HEK293 (cell line): ENCODE measurements at regions not wholly inside any gene's neighbourhood (a gene's known extent, or its start where the extent isn't known, plus 50 kb on each side); places are given as distances from the start of the nearest gene placed in this dataset.
"Not testable (repeated sequence)": the region's sequence is repeated elsewhere in the genome, so short reads cannot be mapped to it uniquely, and the experiment has no call there.

ENCODE experiments used
- CTCF ChIA-PET: fragments of 350-600 bp; formaldehyde crosslinking; extraction: SDS; loops from one replicate; lab custom pipeline; 2021; ENCODE audit warnings: antibody characterized with exemption; lab: Yijun Ruan, JAX
- POLR2A ChIA-PET: fragments of 300-600 bp; formaldehyde crosslinking; extraction: SDS; loops from one replicate; lab custom pipeline; 2020; ENCODE audit warnings: antibody characterized with exemption, inconsistent platforms; lab: Yijun Ruan, JAX
- H3K27ac ChIP-seq: fragments of 200-500 bp; sonication (Bioruptor generic); 2 replicates; pipeline ENCODE4 v1.5.1; 2014; ENCODE audit warnings: low read depth, low read length, control low read depth, inconsistent platforms; ENCODE audit errors: extremely low read depth
- H3K36me3 ChIP-seq, 2 experiments: fragments of 200-500 bp in 1 of 2; sonication (Bioruptor generic) in 1 of 2; 1 replicate in 1 of 2; 2 replicates in 1 of 2; pipeline ENCODE4 v1.5.1; 2014 to 2017; ENCODE audit warnings: inconsistent platforms in 2 of 2, low read length in 2 of 2; ENCODE audit not compliant: control insufficient read depth in 2 of 2, insufficient read depth in 1 of 2
- H3K4me1 ChIP-seq: fragments of 200-500 bp; sonication (Bioruptor generic); 2 replicates; pipeline ENCODE4 v1.5.1; 2014; ENCODE audit warnings: mild to moderate bottlenecking, low read length, inconsistent platforms; ENCODE audit not compliant: control insufficient read depth, insufficient read depth
- H3K4me3 ChIP-seq: 2 replicates; pipeline ENCODE4 v1.5.1; 2011; ENCODE audit warnings: low read depth, mild to moderate bottlenecking, control low read depth, low read length, moderate library complexity
- H3K9me3 ChIP-seq: fragments of 200-500 bp; sonication (Bioruptor generic); 2 replicates; pipeline ENCODE4 v1.5.1; 2014; ENCODE audit warnings: low read depth, low read length, inconsistent platforms; ENCODE audit not compliant: control insufficient read depth, insufficient read depth
- ELK4 ChIP-seq: IDR thresholded peaks from 2 replicates; pipeline ENCODE4 v1.6.1; 2011; ENCODE audit warnings: mild to moderate bottlenecking, low read depth, low read length, borderline replicate concordance
- GLIS2 ChIP-seq: fragments of 450-650 bp; formaldehyde crosslinking; IDR thresholded peaks from 2 replicates; pipeline ENCODE4 v1.5.1; 2016; ENCODE audit warnings: missing biosample characterization, missing genetic modification characterization
- HOXD13 ChIP-seq: sonication (generic); formaldehyde crosslinking; IDR thresholded peaks from 2 replicates; pipeline ENCODE4 v1.8.0; 2022; ENCODE audit warnings: missing genetic modification reagents, borderline replicate concordance
- OSR2 ChIP-seq: fragments of 450-650 bp; formaldehyde crosslinking; IDR thresholded peaks from 2 replicates; pipeline ENCODE4 v1.5.1; 2016; ENCODE audit warnings: missing biosample characterization, missing genetic modification characterization
- RBAK ChIP-seq: fragments of 450-650 bp; formaldehyde crosslinking; IDR thresholded peaks from 2 replicates; pipeline ENCODE4 v1.5.1; 2016; ENCODE audit warnings: missing biosample characterization, missing genetic modification characterization
- TRIM28 ChIP-seq: IDR thresholded peaks from 2 replicates; pipeline ENCODE4 v1.6.1; 2011; ENCODE audit warnings: low read length, control low read depth, borderline replicate concordance
- YY1 ChIP-seq: fragments of 450-650 bp; formaldehyde crosslinking; IDR thresholded peaks from 2 replicates; pipeline ENCODE4 v1.5.1; 2018; ENCODE audit warnings: missing biosample characterization, missing genetic modification characterization
- ZBTB44 ChIP-seq: fragments of 450-650 bp; IDR thresholded peaks from 2 replicates; pipeline ENCODE4 v1.5.1; 2018; ENCODE audit warnings: missing biosample characterization, mild to moderate bottlenecking, missing genetic modification characterization
- ZBTB48 ChIP-seq: fragments of 450-650 bp; formaldehyde crosslinking; IDR thresholded peaks from 2 replicates; pipeline ENCODE4 v1.5.1; 2016; ENCODE audit warnings: missing biosample characterization, missing genetic modification characterization
- ZBTB8A ChIP-seq: fragments of 450-650 bp; formaldehyde crosslinking; IDR thresholded peaks from 2 replicates; pipeline ENCODE4 v1.5.1; 2016; ENCODE audit warnings: missing biosample characterization, missing genetic modification characterization
- ZNF133 ChIP-seq: fragments of 450-650 bp; formaldehyde crosslinking; IDR thresholded peaks from 2 replicates; pipeline ENCODE4 v1.5.1; 2016; ENCODE audit warnings: missing biosample characterization, missing genetic modification characterization
- ZNF184 ChIP-seq: fragments of 450-650 bp; IDR thresholded peaks from 2 replicates; pipeline ENCODE4 v1.5.1; 2018; ENCODE audit warnings: missing biosample characterization, mild to moderate bottlenecking, missing genetic modification characterization
- ZNF202 ChIP-seq: fragments of 450-650 bp; formaldehyde crosslinking; IDR thresholded peaks from 2 replicates; pipeline ENCODE4 v1.5.1; 2016; ENCODE audit warnings: missing biosample characterization, missing genetic modification characterization, borderline replicate concordance
- ZNF223 ChIP-seq: fragments of 450-650 bp; formaldehyde crosslinking; IDR thresholded peaks from 2 replicates; pipeline ENCODE4 v1.5.1; 2016; ENCODE audit warnings: missing biosample characterization, missing genetic modification characterization
- ZNF239 ChIP-seq: fragments of 450-650 bp; formaldehyde crosslinking; IDR thresholded peaks from 2 replicates; pipeline ENCODE4 v1.5.1; 2016; ENCODE audit warnings: missing biosample characterization, missing genetic modification characterization
- ZNF248 ChIP-seq: fragments of 450-650 bp; formaldehyde crosslinking; IDR thresholded peaks from 2 replicates; pipeline ENCODE4 v1.5.1; 2017; ENCODE audit warnings: missing biosample characterization, missing genetic modification characterization
- ZNF274 ChIP-seq, 2 experiments: fragments of 200-500 bp in 1 of 2; fragments of 450-650 bp in 1 of 2; sonication (Bioruptor generic) in 1 of 2; formaldehyde crosslinking in 1 of 2; IDR thresholded peaks; 2 replicates each; pipeline versions ENCODE4 v1.5.1 to v1.6.1; 2014 to 2016; ENCODE audit warnings: borderline replicate concordance in 1 of 2, inconsistent platforms in 1 of 2, low read length in 1 of 2, missing biosample characterization in 1 of 2, missing genetic modification characterization in 1 of 2
- ZNF354C ChIP-seq: fragments of 450-650 bp; formaldehyde crosslinking; IDR thresholded peaks from 2 replicates; pipeline ENCODE4 v1.5.1; 2016; ENCODE audit warnings: missing biosample characterization, missing genetic modification characterization, low read depth, borderline replicate concordance
- ZNF366 ChIP-seq: fragments of 450-650 bp; formaldehyde crosslinking; conservative IDR thresholded peaks from 2 replicates; pipeline ENCODE4 v1.5.1; 2016; ENCODE audit warnings: missing biosample characterization, missing genetic modification characterization
- ZNF394 ChIP-seq: fragments of 450-650 bp; formaldehyde crosslinking; IDR thresholded peaks from 2 replicates; pipeline ENCODE4 v1.5.1; 2016; ENCODE audit warnings: missing biosample characterization, missing genetic modification characterization, mild to moderate bottlenecking, moderate library complexity, borderline replicate concordance
- ZNF404 ChIP-seq: fragments of 450-650 bp; formaldehyde crosslinking; IDR thresholded peaks from 2 replicates; pipeline ENCODE4 v1.5.1; 2017; ENCODE audit warnings: missing biosample characterization, missing genetic modification characterization
- ZNF416 ChIP-seq: fragments of 450-650 bp; formaldehyde crosslinking; IDR thresholded peaks from 2 replicates; pipeline ENCODE4 v1.5.1; 2016; ENCODE audit warnings: missing biosample characterization, missing genetic modification characterization
- ZNF580 ChIP-seq: fragments of 450-650 bp; formaldehyde crosslinking; IDR thresholded peaks from 2 replicates; pipeline ENCODE4 v1.5.1; 2016; ENCODE audit warnings: missing biosample characterization, missing genetic modification characterization
- ZNF610 ChIP-seq: fragments of 450-650 bp; formaldehyde crosslinking; IDR thresholded peaks from 2 replicates; pipeline ENCODE4 v1.5.1; 2016; ENCODE audit warnings: missing biosample characterization, missing genetic modification characterization, borderline replicate concordance
- ZNF621 ChIP-seq: fragments of 450-650 bp; formaldehyde crosslinking; IDR thresholded peaks from 2 replicates; pipeline ENCODE4 v1.5.1; 2017; ENCODE audit warnings: missing biosample characterization, missing genetic modification characterization
- ZNF701 ChIP-seq: fragments of 450-650 bp; formaldehyde crosslinking; IDR thresholded peaks from 2 replicates; pipeline ENCODE4 v1.5.1; 2016; ENCODE audit warnings: missing biosample characterization, missing genetic modification characterization
- ZSCAN4 ChIP-seq: fragments of 450-650 bp; formaldehyde crosslinking; IDR thresholded peaks from 2 replicates; pipeline ENCODE4 v1.5.1; 2017; ENCODE audit warnings: missing biosample characterization, missing genetic modification characterization

- not testable (repeated sequence) for H3K4me1 ChIP-seq, H3K36me3 ChIP-seq, H3K4me3 ChIP-seq, H3K27ac ChIP-seq, H3K9me3 ChIP-seq
- ChIA-PET CTCF (interaction anchor here (0.6 to 1.7 kb wide), 6 partner anchors 10 to 169 kb away, joined by 3 to 7 read pairs (median 4); no protein-coding TSS in a partner anchor), POLR2A (interaction anchor here (0.7 kb wide), 1 partner anchor 221 kb away, joined by 3 read pairs; no protein-coding TSS in a partner anchor)
Observed at GRCh38 chr11:45016446-45016845, 65.8 kb upstream of the TP53I11 start.

GRCh38 chr11:45017329-45017728, 66.6 kb upstream of the TP53I11 start:
- ChIA-PET CTCF (interaction anchor here (0.7 to 1.7 kb wide), 3 partner anchors 9 to 108 kb away, joined by 3 to 7 read pairs (median 4); no protein-coding TSS in a partner anchor), POLR2A (no interaction called here)
- H3K4me3 ChIP-seq: no peak overlapping the region
- H3K9me3 ChIP-seq: no peaks in the 10 kb centered on the region
- no peak overlapping the region for H3K27ac ChIP-seq
- H3K4me1 ChIP-seq: no peaks in the 10 kb centered on the region; the same call in 1 of the 2 replicates
- TF ChIP-seq ZNF223 (tag by site-specific recombination) (no peak), ZNF366 (tag by site-specific recombination) (no peak), ZBTB48 (tag by site-specific recombination) (no peak), ZNF239 (tag by site-specific recombination) (no peak), ZNF404 (tag by site-specific recombination) (no peak), ZNF274 (IDR thresholded peaks at IDR 0.05; ENCODE audit: low read length) (no peak), ZNF274 (tag by site-specific recombination; IDR thresholded peaks at IDR 0.05; ENCODE audit: borderline replicate concordance) (no peak), ZNF184 (tag by site-specific recombination) (no peak), ZNF354C (no peak), ZNF610 (no peak), ZNF133 (tag by site-specific recombination) (no peak)
- H3K36me3 ChIP-seq: no peaks in the 10 kb centered on the region

GRCh38 chr11:45021001-45021400, 70.3 kb upstream of the TP53I11 start:
- Histone ChIP-seq H3K36me3 (no peaks in the 10 kb centered on the region), H3K27ac (no peak overlapping the region), H3K4me3 (no peak overlapping the region), H3K4me1 (no peaks in the 10 kb centered on the region; the same call in 1 of the 2 replicates), H3K9me3 (no peaks in the 10 kb centered on the region)
- CTCF ChIA-PET: interaction anchor here (1.6 to 2.9 kb wide), 2 partner anchors 83 to 85 kb away, joined by 3 to 14 read pairs; no protein-coding TSS in a partner anchor
- POLR2A ChIA-PET: no interaction called here
- TF ChIP-seq ZNF202 (tag by site-specific recombination): no peak
- TF ChIP-seq ZBTB8A (tag by site-specific recombination): no peak
- no peak for TF ChIP-seq RBAK (tag by site-specific recombination)
- TF ChIP-seq ZNF248: no peak
- no peak for TF ChIP-seq ELK4
- TF ChIP-seq TRIM28: no peak
- TF ChIP-seq ZNF580 (tag by site-specific recombination): no peak
- TF ChIP-seq GLIS2 (tag by site-specific recombination): no peak
- no peak for TF ChIP-seq ZSCAN4 (tag by site-specific recombination)
- no peak for TF ChIP-seq ZNF416 (tag by site-specific recombination)
- no peak for TF ChIP-seq ZNF394 (tag by site-specific recombination)
- no peak for TF ChIP-seq ZNF621 (tag by site-specific recombination)
- no peak for TF ChIP-seq ZNF701 (tag by site-specific recombination)
- TF ChIP-seq OSR2: no peak
- TF ChIP-seq YY1: no peak
- TF ChIP-seq ZBTB44 (tag by site-specific recombination): no peak
- no peak for TF ChIP-seq HOXD13 (CRISPR knock-in tag)
